ENCODE measurements at regions not wholly inside any gene's neighbourhood (a gene's known extent, or its start where the extent isn't known, plus 50 kb on each side); places are given as distances from the start of the nearest gene placed in this dataset.

DNA sequence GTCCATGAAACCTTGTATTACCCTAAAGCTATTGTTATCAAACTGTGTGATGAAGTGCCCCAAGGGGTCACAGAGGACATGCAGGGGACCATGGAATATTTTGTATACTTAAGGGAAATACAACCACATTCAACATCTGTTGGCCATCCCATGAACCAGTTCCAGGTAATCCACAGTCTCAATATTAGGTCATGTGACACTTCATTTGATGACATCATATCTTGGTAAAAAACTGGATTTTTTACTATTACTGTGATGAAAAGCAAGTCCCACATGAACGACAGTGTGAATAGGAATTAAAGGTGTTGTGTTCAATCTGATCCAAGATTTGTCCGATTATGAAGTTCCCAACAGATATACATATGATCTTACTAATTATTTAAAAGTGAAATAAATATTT is 355.2 kb downstream of the IRS2 start:
- TF ChIP-seq POLR2A (IDR thresholded peaks at IDR 0.05) = no peak
- no peak for TF ChIP-seq CTCF (IDR thresholded peaks at IDR 0.05)
